Hippocampal formation (tissue), 2 donors: ENCODE measurements at regions not wholly inside any gene's neighbourhood (a gene's known extent, or its start where the extent isn't known, plus 50 kb on each side); places are given as distances from the start of the nearest gene placed in this dataset.
"Not testable (repeated sequence)": the region's sequence is repeated elsewhere in the genome, so short reads cannot be mapped to it uniquely, and the experiment has no call there.

Experiments used
- DNase-seq, 2 donors: peaks; one replicate each; lab custom pipeline; 2025; lab: John Stamatoyannopoulos, UW

DNA sequence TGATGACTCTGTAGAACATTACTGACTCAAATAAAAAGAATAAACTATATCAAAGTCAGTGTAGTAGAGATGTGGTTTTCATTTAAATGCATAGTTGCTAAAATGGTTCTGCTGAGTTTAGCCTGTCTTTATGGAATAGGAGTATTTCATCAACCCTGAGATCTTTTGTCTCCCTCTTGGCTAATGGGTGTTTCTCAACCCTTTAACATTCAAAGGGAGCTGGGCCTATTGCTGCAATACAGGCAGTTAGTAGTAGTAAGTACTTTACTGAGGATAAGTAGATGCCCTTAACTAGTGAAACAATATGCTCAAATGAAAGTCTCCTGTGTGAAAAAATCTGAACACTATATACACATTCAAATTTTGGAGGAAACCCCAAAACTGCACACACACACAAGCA lies 184.7 kb upstream of the TTC14 start:
- no peak for DNase-seq

GRCh38 chr3:180420016-180420415 lies 181.9 kb upstream of the TTC14 start:
- DNase-seq = no peak

GRCh38 chr3:180420804-180421203 lies 181.2 kb upstream of the TTC14 start:
- DNase-seq = no peak

- no peak for DNase-seq
These were observed 180.7 kb upstream of the TTC14 start for GRCh38 chr3:180421221-180421620.

GRCh38 chr3:180421721-180422120 lies 180.2 kb upstream of the TTC14 start:
- no peak for DNase-seq

DNA sequence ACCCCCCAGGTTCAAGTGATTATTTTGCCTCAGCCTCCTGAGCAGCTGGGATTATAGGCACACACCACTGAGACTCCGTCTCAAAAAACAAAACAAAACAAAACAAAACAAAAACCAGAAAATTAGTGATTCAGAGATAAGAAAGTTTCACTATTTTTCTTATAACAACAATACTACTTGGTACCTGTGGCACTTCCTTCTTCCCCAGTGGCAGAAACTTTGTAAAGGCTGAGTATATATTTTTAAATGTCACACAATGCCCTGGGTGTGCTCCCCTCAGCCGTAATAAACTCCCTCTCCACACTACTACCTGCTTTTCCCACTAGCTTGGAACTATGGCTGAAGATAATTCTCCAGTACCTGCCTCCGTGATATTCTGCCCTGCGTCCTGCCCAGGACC lies 177.7 kb upstream of the TTC14 start:
- DNase-seq = not testable (repeated sequence)

DNA sequence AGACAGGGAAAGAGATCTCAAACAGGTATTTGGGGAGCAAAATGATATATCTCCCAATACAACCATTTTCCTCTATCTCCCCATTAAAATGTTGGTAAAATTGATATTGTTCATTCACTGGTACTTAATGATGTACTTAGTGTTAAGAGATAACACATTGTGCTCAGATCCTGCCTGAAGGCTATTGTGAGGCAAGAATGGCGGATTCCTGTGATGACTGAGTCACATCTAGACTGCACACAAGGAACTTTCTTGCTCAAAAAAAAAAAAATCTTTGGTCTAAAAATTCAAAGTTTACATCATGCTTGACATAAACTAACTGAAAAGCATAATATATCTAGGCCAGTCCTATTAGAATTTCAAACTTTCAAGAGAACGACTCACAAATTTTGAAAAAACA lies 171.1 kb upstream of the TTC14 start:
- no peak for DNase-seq

GRCh38 chr3:180433152-180433551 lies 168.8 kb upstream of the TTC14 start:
- no peak for DNase-seq

DNA sequence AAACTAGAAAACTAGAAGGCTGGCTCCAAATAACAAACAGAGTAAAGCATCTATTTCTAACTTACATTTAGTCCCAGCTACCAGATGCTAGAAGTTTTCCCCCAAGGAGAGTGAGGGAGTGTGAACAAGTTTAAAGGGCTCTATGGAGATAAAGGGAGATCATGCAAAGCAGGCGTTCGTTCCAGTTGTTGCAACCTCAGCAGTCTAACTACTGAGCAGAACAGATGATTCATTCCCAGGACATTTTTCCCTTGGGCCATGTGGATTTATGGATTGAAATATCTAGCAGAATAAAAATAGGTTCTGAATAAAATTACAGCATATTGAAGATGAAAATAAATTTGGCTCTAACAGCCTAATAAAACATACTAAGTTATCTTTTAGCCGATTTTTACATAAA lies 154.8 kb upstream of the TTC14 start:
- no peak for DNase-seq

DNA sequence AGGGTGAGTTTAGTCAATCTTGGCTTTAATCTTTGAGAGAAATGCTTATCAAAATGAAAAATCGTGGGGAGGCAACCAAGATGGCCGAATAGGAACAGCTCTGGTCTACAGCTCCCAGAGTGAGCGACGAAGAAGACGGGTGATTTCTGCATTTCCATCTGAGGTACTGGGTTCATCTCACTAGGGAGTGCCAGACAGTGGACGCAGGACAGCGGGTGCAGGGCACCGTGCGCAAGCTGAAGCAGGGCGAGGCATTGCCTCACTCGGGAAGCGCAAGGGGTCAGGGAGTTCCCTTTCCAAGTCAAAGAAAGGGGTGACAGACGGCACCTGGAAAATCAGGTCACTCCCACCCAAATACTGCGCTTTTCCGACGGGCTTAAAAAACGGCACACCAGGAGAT lies 153.6 kb upstream of the TTC14 start:
- not testable (repeated sequence) for DNase-seq

DNA sequence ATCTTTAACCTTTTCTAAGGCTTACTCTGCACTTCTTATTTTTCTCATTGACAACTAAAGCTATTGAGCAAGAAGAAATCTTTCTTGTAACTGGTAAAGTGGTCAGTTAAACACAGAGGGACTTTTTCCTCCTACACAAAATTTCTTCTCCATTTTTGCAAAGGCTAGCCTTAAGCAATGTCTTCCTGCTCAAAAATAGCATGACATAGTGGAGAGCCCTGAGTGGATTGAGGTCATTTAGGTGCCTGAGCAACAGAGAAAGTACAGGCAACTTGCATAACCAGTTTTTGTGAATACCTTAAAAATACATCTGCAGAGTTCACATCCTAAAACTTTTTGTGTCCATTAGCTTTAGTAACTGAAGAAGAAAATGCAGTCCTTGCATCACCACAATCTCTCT lies 144.7 kb upstream of the TTC14 start:
- DNase-seq = no peak

- DNase-seq = no peak
These were observed 135.5 kb upstream of the TTC14 start for GRCh38 chr3:180466401-180467011.

GRCh38 chr3:180467177-180467576 lies 134.8 kb upstream of the TTC14 start:
- no peak for DNase-seq

DNA sequence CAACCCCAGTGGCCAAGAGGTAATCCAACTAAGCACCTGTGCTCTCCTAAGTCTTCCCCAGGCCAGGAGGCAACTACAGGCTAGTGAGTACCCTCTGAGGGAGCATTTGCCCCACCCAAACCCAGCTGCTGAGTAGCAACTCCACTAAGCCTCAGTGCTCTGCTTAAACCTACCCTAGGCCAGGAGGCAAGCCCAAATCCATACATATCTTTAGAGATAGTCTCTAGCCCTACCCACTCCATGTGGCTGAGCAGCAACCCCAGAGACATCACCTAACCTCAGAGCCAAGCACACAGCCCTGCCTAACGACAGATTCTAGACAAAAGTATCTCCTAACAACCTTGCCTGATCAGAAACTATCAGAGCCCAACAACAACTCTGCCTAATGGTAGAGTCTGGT lies 132.8 kb upstream of the TTC14 start:
- DNase-seq = no peak

DNA sequence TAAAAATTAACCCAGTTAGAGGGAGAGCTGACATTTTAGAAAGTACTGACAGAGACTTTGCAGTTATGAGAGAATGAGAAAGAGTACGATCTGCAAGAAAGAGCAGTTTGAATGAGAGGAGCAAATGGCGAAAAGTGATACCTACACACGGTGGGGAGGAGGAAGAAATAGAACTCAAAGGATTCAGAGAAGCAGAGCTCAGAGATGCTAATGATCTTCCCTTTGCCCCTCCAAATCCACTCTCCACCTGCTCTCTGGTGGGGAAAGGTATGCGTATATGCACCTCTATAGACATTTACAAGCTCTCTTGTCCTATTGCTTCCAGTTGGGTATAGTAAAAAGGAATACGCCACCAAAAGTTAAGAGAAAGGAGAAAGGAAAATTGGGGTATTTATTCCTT lies 123.3 kb upstream of the TTC14 start:
- DNase-seq = no peak

- no peak for DNase-seq
These were observed 109.9 kb upstream of the TTC14 start for GRCh38 chr3:180492047-180492446.

- DNase-seq = no peak
These were observed 105.0 kb upstream of the TTC14 start for GRCh38 chr3:180496995-180497394.

DNA sequence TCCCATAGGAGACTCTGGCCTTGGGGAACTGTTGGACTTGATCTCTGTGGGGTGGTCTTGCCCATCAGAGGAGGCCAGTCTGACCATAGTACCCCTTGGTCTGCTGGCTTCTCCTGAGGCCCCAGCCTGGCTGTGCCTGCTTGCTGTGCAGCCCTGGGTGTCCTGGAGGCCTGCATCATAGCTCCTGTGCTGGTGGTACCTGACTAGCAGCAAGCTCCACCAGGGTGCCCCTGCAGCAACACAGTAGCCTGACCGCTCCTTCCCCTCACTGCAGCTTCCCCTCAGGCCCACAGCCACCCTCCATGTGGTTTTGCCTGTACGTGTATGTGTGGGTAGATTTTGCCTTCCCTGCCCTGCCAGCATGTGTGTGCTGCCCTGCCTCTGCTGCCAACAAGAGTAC lies 85.6 kb upstream of the TTC14 start:
- DNase-seq = no peak

- DNase-seq = no peak
These were observed 78.9 kb upstream of the TTC14 start for GRCh38 chr3:180523040-180523439.

GRCh38 chr3:180528843-180529242 lies 73.1 kb upstream of the TTC14 start:
- DNase-seq = no peak

DNA sequence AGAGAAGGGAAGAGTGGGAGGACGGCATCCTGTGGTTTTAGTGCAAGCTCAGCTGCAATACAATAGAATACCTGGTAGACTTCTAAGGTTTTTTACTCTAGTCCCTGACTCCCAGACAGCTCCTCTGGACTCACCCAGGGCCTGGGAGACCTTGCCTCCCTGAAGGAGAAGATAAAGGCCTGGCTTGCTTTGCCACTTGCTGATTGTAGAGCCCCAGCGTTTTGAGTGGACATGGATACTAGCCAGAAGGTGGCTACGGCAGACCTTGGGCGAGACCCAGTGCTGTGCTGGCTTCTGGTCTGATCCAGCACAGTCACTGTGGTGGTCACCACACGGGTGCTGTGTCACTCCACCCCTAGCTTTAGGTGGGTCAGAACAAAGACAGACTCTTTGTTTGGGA lies 72.2 kb upstream of the TTC14 start:
- no peak for DNase-seq

- DNase-seq = no peak
These were observed 71.7 kb upstream of the TTC14 start for GRCh38 chr3:180530276-180530675.

- no peak for DNase-seq
These were observed 70.4 kb upstream of the TTC14 start for GRCh38 chr3:180531303-180532278.
